Stomach (tissue), 8 donors: ENCODE measurements at regions not wholly inside any gene's neighbourhood (a gene's known extent, or its start where the extent isn't known, plus 50 kb on each side); places are given as distances from the start of the nearest gene placed in this dataset.
A peak's percentile ranks its signal among the peaks of the same experiment; 100 is the strongest.

Source experiments
- DNase-seq, 2 donors: peaks; one replicate each; pipeline versions ENCODE4 v3.0.0 to v3.0.0-alpha.2; 2013 to 2019
- H3K27ac ChIP-seq, 5 donors: fragments of 200-600 bp in 4 of 5; sonication (generic) in 4 of 5; one replicate each; pipeline ENCODE4 v1.5.1; 2013 to 2019; ENCODE audit warnings: mild to moderate bottlenecking in 1 of 5, moderate library complexity in 1 of 5
- H3K27me3 ChIP-seq, 3 donors: fragments of 200-600 bp; sonication (generic); one replicate each; pipeline ENCODE4 v1.5.1; 2017 to 2019; ENCODE audit warnings: mixed run types in 1 of 3
- H3K36me3 ChIP-seq, 4 donors: fragments of 200-600 bp; sonication (generic); 1 replicate in 3 of 4; 2 replicates in 1 of 4; pipeline ENCODE4 v1.5.1; 2016 to 2019
- H3K4me1 ChIP-seq, 4 donors: fragments of 200-600 bp; sonication (generic); one replicate each; pipeline ENCODE4 v1.5.1; 2016 to 2019
- H3K4me3 ChIP-seq, 4 donors: fragments of 200-600 bp; sonication (generic) in 3 of 4; one replicate each; pipeline ENCODE4 v1.5.1; 2016 to 2019; ENCODE audit warnings: mild to moderate bottlenecking in 1 of 4
- H3K9me3 ChIP-seq, 4 donors: fragments of 200-600 bp; sonication (generic); one replicate each; pipeline ENCODE4 v1.5.1; 2016 to 2019
- EP300 ChIP-seq: sonication (generic); formaldehyde crosslinking; IDR thresholded peaks from one replicate; pipeline ENCODE4 v1.6.1; 2017; ENCODE audit warnings: antibody characterized with exemption
- POLR2A ChIP-seq, 4 donors: fragments of 450-650 bp; IDR thresholded peaks; one replicate each; pipeline ENCODE4 v1.6.1; 2016; ENCODE audit warnings: antibody characterized with exemption in 4 of 4, control low read depth in 2 of 4, mild to moderate bottlenecking in 1 of 4, moderate library complexity in 1 of 4
- POLR2AphosphoS5 ChIP-seq, 3 donors: sonication (generic); formaldehyde crosslinking; IDR thresholded peaks; one replicate each; pipeline ENCODE4 v1.6.1; 2016; ENCODE audit warnings: antibody characterized with exemption in 3 of 3
- WGBS, 5 donors: extraction: QIAGEN DNeasy Blood & Tissue Kit in 3 of 5; methylation state at CpG; one replicate each; pipeline versions ENCODE4 v1.1.5 to v1.1.7; 2013 to 2018; 5-methylcytosine and 5-hydroxymethylcytosine counted together
- intact Hi-C: fragments of 100-400 bp; cut with DNase I; formaldehyde crosslinking; loops from one replicate; pipeline ENCODE4 v1.15.1; 2023; ENCODE audit warnings: low total_unique reads
- TF ChIP-seq, protein P1 (sequence below), 7 experiments: fragments of 450-650 bp in 4 of 7; fragments of 200-600 bp in 3 of 7; sonication (generic) in 3 of 7; IDR thresholded peaks; one replicate each; pipeline ENCODE4 v1.5.1; 2016 to 2019; ENCODE audit warnings: antibody characterized with exemption in 7 of 7, control low read depth in 2 of 7, mild to moderate bottlenecking in 1 of 7
- donor health status: healthy with polysubstance abuse.
- donor health status: Bipolar disorder and iron deficiency.
- donor health status: healthy.

DNA sequence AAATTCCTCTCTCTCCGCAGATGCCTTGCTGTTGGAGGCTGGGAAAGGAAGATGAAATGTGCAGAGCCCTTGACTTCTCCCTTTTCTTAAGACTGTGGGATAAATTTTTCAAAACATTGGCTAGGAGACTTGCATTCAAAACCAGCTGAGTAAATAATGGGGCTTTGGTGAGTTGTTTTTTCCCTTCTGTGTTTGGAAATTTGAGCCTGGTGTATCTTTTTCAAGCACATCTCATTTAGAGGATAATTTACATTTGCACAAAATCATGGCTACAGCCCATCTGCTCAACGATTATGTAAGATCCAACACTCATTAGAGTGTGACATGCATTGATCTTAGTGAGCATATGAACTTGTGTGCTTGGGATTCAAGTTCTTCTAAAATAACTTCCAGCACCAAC lies 112.1 kb upstream of the ATP8B1 start:
- peak overlapping the region in 1 of 5 donors; percentile 57 for H3K27ac ChIP-seq
- H3K27me3 ChIP-seq: no peaks in the 10 kb centered on the region
- no peaks in the 10 kb centered on the region for H3K36me3 ChIP-seq
- no peak overlapping the region for H3K4me3 ChIP-seq
- intact Hi-C loops: no loop called here
- H3K4me1 ChIP-seq: peaks cover 0 to 20% (median 15%) of the 10 kb centered on the region in 4 donors
- no peaks in the 10 kb centered on the region for H3K9me3 ChIP-seq
- DNase-seq: peak in 1 of 2 donors; percentile 46
- 50 to 61% (median 56%) methylated on average over 2 of the region's 2 CpGs for WGBS, 5 donors
- TF ChIP-seq EP300: no peak
- TF ChIP-seq POLR2A (IDR thresholded peaks at IDR 0.05): no peak
- TF ChIP-seq, protein P1, sequence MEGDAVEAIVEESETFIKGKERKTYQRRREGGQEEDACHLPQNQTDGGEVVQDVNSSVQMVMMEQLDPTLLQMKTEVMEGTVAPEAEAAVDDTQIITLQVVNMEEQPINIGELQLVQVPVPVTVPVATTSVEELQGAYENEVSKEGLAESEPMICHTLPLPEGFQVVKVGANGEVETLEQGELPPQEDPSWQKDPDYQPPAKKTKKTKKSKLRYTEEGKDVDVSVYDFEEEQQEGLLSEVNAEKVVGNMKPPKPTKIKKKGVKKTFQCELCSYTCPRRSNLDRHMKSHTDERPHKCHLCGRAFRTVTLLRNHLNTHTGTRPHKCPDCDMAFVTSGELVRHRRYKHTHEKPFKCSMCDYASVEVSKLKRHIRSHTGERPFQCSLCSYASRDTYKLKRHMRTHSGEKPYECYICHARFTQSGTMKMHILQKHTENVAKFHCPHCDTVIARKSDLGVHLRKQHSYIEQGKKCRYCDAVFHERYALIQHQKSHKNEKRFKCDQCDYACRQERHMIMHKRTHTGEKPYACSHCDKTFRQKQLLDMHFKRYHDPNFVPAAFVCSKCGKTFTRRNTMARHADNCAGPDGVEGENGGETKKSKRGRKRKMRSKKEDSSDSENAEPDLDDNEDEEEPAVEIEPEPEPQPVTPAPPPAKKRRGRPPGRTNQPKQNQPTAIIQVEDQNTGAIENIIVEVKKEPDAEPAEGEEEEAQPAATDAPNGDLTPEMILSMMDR (IDR thresholded peaks at IDR 0.05): no peak
- TF ChIP-seq POLR2AphosphoS5 (IDR thresholded peaks at IDR 0.05): no peak

DNA sequence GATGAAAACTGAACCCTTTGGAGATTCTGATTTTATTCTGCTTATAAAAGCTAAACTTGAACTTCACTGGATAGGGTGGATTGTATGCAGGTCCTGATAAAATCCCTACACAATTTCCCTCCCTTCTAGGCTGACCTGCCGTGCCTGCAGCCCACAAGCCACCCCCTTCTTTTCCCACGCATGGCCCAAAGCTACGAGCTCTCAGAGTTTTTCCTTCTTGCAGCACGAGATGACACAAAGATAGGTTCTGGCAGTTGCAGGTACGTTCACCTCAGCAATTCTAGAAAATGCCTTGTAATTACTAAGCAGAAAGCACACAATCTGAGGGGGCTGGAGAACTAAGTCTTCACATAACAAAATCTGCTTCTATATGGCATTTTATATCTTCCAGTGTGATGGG lies 110.6 kb upstream of the ATP8B1 start:
- H3K9me3 ChIP-seq: no peaks in the 10 kb centered on the region
- H3K4me3 ChIP-seq: no peak overlapping the region
- H3K27ac ChIP-seq: no peak overlapping the region
- TF ChIP-seq, protein P1 (IDR thresholded peaks at IDR 0.05): no peak
- no peak for TF ChIP-seq POLR2AphosphoS5 (IDR thresholded peaks at IDR 0.05)
- no peak for TF ChIP-seq EP300
- TF ChIP-seq POLR2A (IDR thresholded peaks at IDR 0.05): no peak
- WGBS, 5 donors: 84 to 91% (median 87%) methylated on average over 5 of the region's 5 CpGs
- no peaks in the 10 kb centered on the region for H3K36me3 ChIP-seq
- DNase-seq: no peak
- no peaks in the 10 kb centered on the region for H3K27me3 ChIP-seq
- intact Hi-C loops: no loop called here
- H3K4me1 ChIP-seq: peaks cover 0 to 20% (median 15%) of the 10 kb centered on the region in 4 donors

DNA sequence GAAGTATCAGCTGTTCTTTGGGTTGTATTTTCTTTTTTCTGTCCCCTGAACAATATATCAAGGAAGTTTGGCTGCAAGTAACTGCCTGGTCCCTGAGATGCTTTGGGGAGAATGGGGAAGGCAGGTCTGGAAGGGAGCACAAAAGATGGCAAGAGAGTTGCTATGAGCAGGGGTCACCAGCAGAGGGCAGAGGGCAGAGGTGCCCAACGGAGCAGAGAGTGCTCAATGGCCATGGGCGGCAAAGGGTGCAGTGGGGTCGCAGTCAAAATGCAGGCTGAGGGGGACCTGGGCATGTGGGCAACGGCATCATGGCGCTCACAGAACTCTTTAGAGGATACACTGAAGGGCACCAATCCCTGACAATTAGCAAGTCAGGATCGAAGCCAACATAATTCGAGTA lies 107.7 kb upstream of the ATP8B1 start:
- TF ChIP-seq POLR2A (IDR thresholded peaks at IDR 0.05) (no peak), POLR2AphosphoS5 (IDR thresholded peaks at IDR 0.05) (no peak), EP300 (no peak)
- TF ChIP-seq, protein P1 (IDR thresholded peaks at IDR 0.05): no peak
- WGBS, 5 donors: 85 to 90% (median 86%) methylated on average over 7 of the region's 7 CpGs
- Histone ChIP-seq H3K4me1 (peaks cover 0 to 13% (median 7%) of the 10 kb centered on the region in 4 donors), H3K9me3 (no peaks in the 10 kb centered on the region), H3K27ac (no peak overlapping the region), H3K27me3 (no peaks in the 10 kb centered on the region), H3K4me3 (no peak overlapping the region), H3K36me3 (no peaks in the 10 kb centered on the region)
- DNase-seq: no peak
- intact Hi-C loops: no loop called here

DNA sequence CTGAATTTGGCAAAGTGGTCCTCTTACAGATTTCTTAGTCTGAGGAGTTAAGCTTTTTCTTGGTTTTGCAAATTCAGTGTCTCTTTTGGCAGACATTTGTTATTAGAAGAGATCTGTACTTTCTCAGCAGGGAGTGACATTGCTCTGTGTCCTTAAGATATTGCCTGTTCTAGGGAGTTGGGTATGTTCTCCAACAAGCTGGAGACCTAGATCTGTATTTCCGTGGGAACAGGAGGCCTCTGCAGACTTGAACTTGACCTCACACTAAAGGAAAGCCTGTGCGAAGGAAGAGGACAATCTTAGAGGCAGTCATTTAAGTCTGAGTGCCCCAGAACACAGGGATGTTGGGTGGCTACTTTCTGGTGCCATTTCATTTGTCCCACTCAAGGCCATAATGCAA lies 107.0 kb upstream of the ATP8B1 start:
- no peak for DNase-seq
- H3K4me1 ChIP-seq: peaks cover 0 to 6% (median 2%) of the 10 kb centered on the region in 4 donors
- no peaks in the 10 kb centered on the region for H3K9me3 ChIP-seq
- 71 to 85% (median 83%) methylated on average over 2 of the region's 2 CpGs for WGBS, 5 donors
- H3K4me3 ChIP-seq: no peak overlapping the region
- H3K36me3 ChIP-seq: no peaks in the 10 kb centered on the region
- intact Hi-C loops: no loop called here
- no peak overlapping the region for H3K27ac ChIP-seq
- no peaks in the 10 kb centered on the region for H3K27me3 ChIP-seq
- TF ChIP-seq, protein P1 (IDR thresholded peaks at IDR 0.05): no peak
- TF ChIP-seq POLR2A (IDR thresholded peaks at IDR 0.05) (no peak), EP300 (no peak), POLR2AphosphoS5 (IDR thresholded peaks at IDR 0.05) (no peak)
